ENCODE measurements at regions not wholly inside any gene's neighbourhood (a gene's known extent, or its start where the extent isn't known, plus 50 kb on each side); places are given as distances from the start of the nearest gene placed in this dataset.

DNA sequence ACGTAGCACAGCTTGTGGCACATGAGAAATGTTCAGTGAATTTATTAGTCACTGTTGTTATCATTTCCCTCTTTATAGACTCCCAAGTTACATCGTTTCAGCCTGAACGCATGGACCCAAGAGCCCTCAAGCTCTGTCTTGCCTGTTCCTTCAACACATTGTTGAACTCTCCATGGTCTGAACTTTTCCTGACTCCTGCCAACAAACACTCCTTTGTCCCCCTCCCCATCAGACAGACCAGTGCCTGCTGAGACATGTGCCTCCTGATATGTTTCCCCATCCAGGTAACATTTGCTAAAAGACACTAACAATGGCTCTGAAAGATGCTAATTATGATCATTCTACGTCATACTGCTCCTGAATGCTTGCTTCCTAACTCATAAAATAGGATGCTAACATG is 108.7 kb upstream of the NFIA start:
- Histone ChIP-seq H3K23me2 (ENCODE audit: insufficient read length, low read depth, low read length, poor library complexity, severe bottlenecking) (no peaks in the 10 kb centered on the region), H3K9ac (ENCODE audit: extremely low read depth, insufficient read length, low read length) (no peak overlapping the region), H3K14ac (ENCODE audit: insufficient read depth, low read length) (no peak overlapping the region), H3K79me2 (ENCODE audit: insufficient read depth, low read length) (no peaks in the 10 kb centered on the region), H2BK12ac (ENCODE audit: insufficient read length, low read depth, low read length) (no peak overlapping the region), H4K8ac (replicated peaks; ENCODE audit: insufficient read length, low read depth, low read length) (no peak overlapping the region), H2BK20ac (ENCODE audit: low read depth, low read length, poor library complexity, severe bottlenecking) (no peak overlapping the region), H3K4ac (ENCODE audit: low read depth, low read length) (no peak overlapping the region), H3K27ac (ENCODE audit: insufficient read length, low read depth, low read length) (no peak overlapping the region), H2AK5ac (ENCODE audit: insufficient read length, low read length) (no peak overlapping the region), H3K56ac (ENCODE audit: insufficient read length, low read depth, low read length) (no peak overlapping the region), H2BK5ac (ENCODE audit: insufficient read length, low read length) (no peak overlapping the region), H4K5ac (ENCODE audit: insufficient read length, low read depth, low read length) (no peak overlapping the region), H4K91ac (ENCODE audit: insufficient read length, low read depth, low read length) (no peak overlapping the region), H2BK15ac (ENCODE audit: low read depth, low read length) (no peak overlapping the region), H3K4me2 (ENCODE audit: insufficient read depth, insufficient read length, low read length) (no peak overlapping the region), H4K20me1 (ENCODE audit: control insufficient read depth, insufficient read depth, insufficient read length) (no peaks in the 10 kb centered on the region), H3K9me3 (ENCODE audit: control insufficient read depth, low read depth, low read length) (no peaks in the 10 kb centered on the region), H3K18ac (ENCODE audit: insufficient read length, low read depth, low read length) (no peak overlapping the region), H3K23ac (ENCODE audit: insufficient read length, low read depth, low read length) (no peak overlapping the region), H3K79me1 (ENCODE audit: insufficient read depth, low read depth, low read length, poor library complexity, severe bottlenecking) (no peaks in the 10 kb centered on the region), H3K4me1 (ENCODE audit: insufficient read depth, low read length) (peaks cover 3% of the 10 kb centered on the region; the same call in 1 of the 2 replicates), H2BK120ac (ENCODE audit: low read depth, low read length, poor library complexity, severe bottlenecking) (no peak overlapping the region), H3T11ph (ENCODE audit: low read length) (no peak overlapping the region), H3K27me3 (ENCODE audit: insufficient read depth, low read length) (no peaks in the 10 kb centered on the region), H2AFZ (ENCODE audit: low read length) (no peak overlapping the region)
- TF ChIP-seq, protein P1, sequence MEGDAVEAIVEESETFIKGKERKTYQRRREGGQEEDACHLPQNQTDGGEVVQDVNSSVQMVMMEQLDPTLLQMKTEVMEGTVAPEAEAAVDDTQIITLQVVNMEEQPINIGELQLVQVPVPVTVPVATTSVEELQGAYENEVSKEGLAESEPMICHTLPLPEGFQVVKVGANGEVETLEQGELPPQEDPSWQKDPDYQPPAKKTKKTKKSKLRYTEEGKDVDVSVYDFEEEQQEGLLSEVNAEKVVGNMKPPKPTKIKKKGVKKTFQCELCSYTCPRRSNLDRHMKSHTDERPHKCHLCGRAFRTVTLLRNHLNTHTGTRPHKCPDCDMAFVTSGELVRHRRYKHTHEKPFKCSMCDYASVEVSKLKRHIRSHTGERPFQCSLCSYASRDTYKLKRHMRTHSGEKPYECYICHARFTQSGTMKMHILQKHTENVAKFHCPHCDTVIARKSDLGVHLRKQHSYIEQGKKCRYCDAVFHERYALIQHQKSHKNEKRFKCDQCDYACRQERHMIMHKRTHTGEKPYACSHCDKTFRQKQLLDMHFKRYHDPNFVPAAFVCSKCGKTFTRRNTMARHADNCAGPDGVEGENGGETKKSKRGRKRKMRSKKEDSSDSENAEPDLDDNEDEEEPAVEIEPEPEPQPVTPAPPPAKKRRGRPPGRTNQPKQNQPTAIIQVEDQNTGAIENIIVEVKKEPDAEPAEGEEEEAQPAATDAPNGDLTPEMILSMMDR (conservative IDR thresholded peaks at IDR 0.05) = no peak
- no CpG with 5 or more reads among the region's 4 CpGs for WGBS (ENCODE audit: extremely low coverage, insufficient read length, low lambda C conversion rate)
- H3K4me1 Mint-ChIP-seq = peaks cover 37 to 38% of the 10 kb centered on the region in 2 experiments
- H3K36me3 Mint-ChIP-seq (ENCODE audit: insufficient read depth in 1 of 3, low read depth in 3 of 3) = peaks cover 0 to under 1% (median 0%) of the 10 kb centered on the region in 3 experiments; a peak in 2 of 7 replicates
- H3K27ac Mint-ChIP-seq = no peak overlapping the region
- no peaks in the 10 kb centered on the region; a peak in 1 of 5 replicates for H3K9me3 Mint-ChIP-seq
- H3K27me3 Mint-ChIP-seq (ENCODE audit: low read depth) = peaks cover 27% of the 10 kb centered on the region
- no peak overlapping the region for H3K4me3 Mint-ChIP-seq
- no peak for DNase-seq
